MM.1S (cell line): ENCODE measurements at regions not wholly inside any gene's neighbourhood (a gene's known extent, or its start where the extent isn't known, plus 50 kb on each side); places are given as distances from the start of the nearest gene placed in this dataset.

Experiments
- DNase-seq: peaks from one replicate; pipeline ENCODE4 v3.0.0-alpha.2; 2015
- H2AFZ ChIP-seq: fragments of 300-600 bp; sonication (generic); 2 replicates; pipeline ENCODE4 v1.6.0; 2016; ENCODE audit warnings: antibody characterized with exemption, low read length
- H3F3A ChIP-seq: fragments of 300-600 bp; sonication (generic); 2 replicates; pipeline ENCODE4 v1.6.1; 2016; ENCODE audit warnings: mild to moderate bottlenecking, antibody characterized with exemption, low read length, moderate library complexity, mixed read lengths; ENCODE audit not compliant: insufficient read depth
- H3K27ac ChIP-seq: fragments of 300-600 bp; sonication (generic); 2 replicates; pipeline ENCODE4 v1.5.1; 2016; ENCODE audit warnings: mild to moderate bottlenecking, low read length
- H3K27me3 ChIP-seq: fragments of 300-600 bp; sonication (generic); replicated peaks from 2 replicates; pipeline ENCODE4 v1.6.0; 2016; ENCODE audit warnings: low read length; ENCODE audit not compliant: insufficient read depth
- H3K36me3 ChIP-seq: fragments of 300-600 bp; sonication (generic); replicated peaks from 2 replicates; pipeline ENCODE4 v1.6.1; 2016; ENCODE audit warnings: mild to moderate bottlenecking, low read length, mixed read lengths; ENCODE audit not compliant: insufficient read depth
- H3K4me1 ChIP-seq: fragments of 300-600 bp; sonication (generic); 2 replicates; pipeline ENCODE4 v1.6.1; 2016; ENCODE audit warnings: low read length, mixed read lengths
- H3K4me2 ChIP-seq: fragments of 300-600 bp; sonication (generic); 2 replicates; pipeline ENCODE4 v1.6.0; 2016; ENCODE audit warnings: low read depth, low read length
- H3K4me3 ChIP-seq: fragments of 300-600 bp; sonication (generic); 2 replicates; pipeline ENCODE4 v1.5.1; 2016; ENCODE audit warnings: low read length, mixed read lengths
- H3K79me2 ChIP-seq: fragments of 300-600 bp; sonication (generic); 2 replicates; pipeline ENCODE4 v1.6.1; 2016; ENCODE audit warnings: mixed run types, low read length, mixed read lengths
- H3K9ac ChIP-seq: fragments of 300-600 bp; sonication (generic); 2 replicates; pipeline ENCODE4 v1.6.1; 2016; ENCODE audit warnings: low read length, mixed read lengths
- H3K9me2 ChIP-seq: fragments of 300-600 bp; sonication (generic); replicated peaks from 2 replicates; pipeline ENCODE4 v1.6.1; 2016; ENCODE audit warnings: mild to moderate bottlenecking, low read length, mixed read lengths; ENCODE audit not compliant: insufficient read depth
- H3K9me3 ChIP-seq: fragments of 300-600 bp; sonication (generic); replicated peaks from 2 replicates; pipeline ENCODE4 v1.6.1; 2016; ENCODE audit warnings: mild to moderate bottlenecking, low read length, mixed read lengths; ENCODE audit not compliant: insufficient read depth
- H4K20me1 ChIP-seq: fragments of 300-600 bp; sonication (generic); 2 replicates; pipeline ENCODE4 v1.6.1; 2016; ENCODE audit warnings: mild to moderate bottlenecking, low read length, moderate library complexity, mixed read lengths; ENCODE audit not compliant: insufficient read depth
- CTCF ChIP-seq: fragments of 300-600 bp; sonication (generic); IDR thresholded peaks from 2 replicates; pipeline ENCODE4 v1.5.1; 2016; ENCODE audit warnings: antibody characterized with exemption, low read length, mixed read lengths
- EZH2 ChIP-seq: fragments of 300-600 bp; sonication (generic); optimal IDR thresholded peaks from 2 replicates; pipeline ENCODE3; 2017; ENCODE audit warnings: low read depth, mild to moderate bottlenecking, antibody characterized with exemption, low read length, mixed read lengths
- EZH2phosphoT487 ChIP-seq: fragments of 300-600 bp; sonication (generic); IDR thresholded peaks from 2 replicates; pipeline ENCODE4 v1.6.1; 2018; ENCODE audit warnings: antibody characterized with exemption, low read length

GRCh38 chr4:135838889-135839288, 1637.3 kb upstream of the PABPC4L start:
- Histone ChIP-seq H3K27ac (no peak overlapping the region), H3K4me2 (no peak overlapping the region), H3K79me2 (no peaks in the 10 kb centered on the region), H3F3A (no peaks in the 10 kb centered on the region), H4K20me1 (no peaks in the 10 kb centered on the region), H3K9me3 (no peaks in the 10 kb centered on the region), H2AFZ (no peak overlapping the region), H3K4me3 (no peak overlapping the region), H3K9ac (no peak overlapping the region), H3K36me3 (no peaks in the 10 kb centered on the region), H3K9me2 (no peaks in the 10 kb centered on the region), H3K4me1 (no peaks in the 10 kb centered on the region), H3K27me3 (no peaks in the 10 kb centered on the region)
- no peak for TF ChIP-seq EZH2phosphoT487
- TF ChIP-seq EZH2: no peak
- TF ChIP-seq CTCF: no peak
- no peak for DNase-seq

- H3K9ac ChIP-seq: no peak overlapping the region
- no peaks in the 10 kb centered on the region for H3K27me3 ChIP-seq
- H3K4me1 ChIP-seq: no peaks in the 10 kb centered on the region
- no peak for DNase-seq
- no peak overlapping the region for H3K27ac ChIP-seq
- no peak overlapping the region for H3K4me2 ChIP-seq
- H4K20me1 ChIP-seq: no peaks in the 10 kb centered on the region
- H3K79me2 ChIP-seq: no peaks in the 10 kb centered on the region
- no peaks in the 10 kb centered on the region for H3F3A ChIP-seq
- no peak overlapping the region for H3K4me3 ChIP-seq
- no peak overlapping the region for H2AFZ ChIP-seq
- no peaks in the 10 kb centered on the region for H3K9me2 ChIP-seq
- H3K9me3 ChIP-seq: no peaks in the 10 kb centered on the region
- TF ChIP-seq EZH2 (no peak), CTCF (no peak), EZH2phosphoT487 (no peak)
- no peaks in the 10 kb centered on the region for H3K36me3 ChIP-seq
These were observed 1632.9 kb upstream of the PABPC4L start for GRCh38 chr4:135834471-135834870.

- Histone ChIP-seq H3K9ac (no peak overlapping the region), H2AFZ (no peak overlapping the region), H3K9me2 (no peaks in the 10 kb centered on the region), H3K4me2 (no peak overlapping the region), H4K20me1 (no peaks in the 10 kb centered on the region), H3K4me3 (no peak overlapping the region), H3K4me1 (no peaks in the 10 kb centered on the region), H3K9me3 (no peaks in the 10 kb centered on the region), H3K79me2 (no peaks in the 10 kb centered on the region), H3K27ac (no peak overlapping the region), H3K27me3 (no peaks in the 10 kb centered on the region), H3F3A (no peaks in the 10 kb centered on the region), H3K36me3 (no peaks in the 10 kb centered on the region)
- DNase-seq: no peak
- TF ChIP-seq EZH2phosphoT487: no peak
- no peak for TF ChIP-seq EZH2
- no peak for TF ChIP-seq CTCF
These were observed 1631.9 kb upstream of the PABPC4L start for GRCh38 chr4:135833529-135833928.
